OCI-LY7 (cell line): ENCODE measurements at regions not wholly inside any gene's neighbourhood (a gene's known extent, or its start where the extent isn't known, plus 50 kb on each side); places are given as distances from the start of the nearest gene placed in this dataset.

Experiments
- EZH2phosphoT487 ChIP-seq: fragments of 200-600 bp; sonication (generic); IDR thresholded peaks from 2 replicates; pipeline ENCODE4 v1.6.1; 2018; ENCODE audit warnings: low read depth, borderline replicate concordance, mild to moderate bottlenecking, mixed run types, antibody characterized with exemption, low read length, moderate library complexity, mixed read lengths
- TF ChIP-seq, protein P1 (sequence below): fragments of 200-600 bp; sonication (generic); conservative IDR thresholded peaks from 2 replicates; pipeline ENCODE4 v1.5.1; 2014; ENCODE audit warnings: mild to moderate bottlenecking, antibody characterized with exemption, low read length, moderate library complexity, mixed read lengths

DNA sequence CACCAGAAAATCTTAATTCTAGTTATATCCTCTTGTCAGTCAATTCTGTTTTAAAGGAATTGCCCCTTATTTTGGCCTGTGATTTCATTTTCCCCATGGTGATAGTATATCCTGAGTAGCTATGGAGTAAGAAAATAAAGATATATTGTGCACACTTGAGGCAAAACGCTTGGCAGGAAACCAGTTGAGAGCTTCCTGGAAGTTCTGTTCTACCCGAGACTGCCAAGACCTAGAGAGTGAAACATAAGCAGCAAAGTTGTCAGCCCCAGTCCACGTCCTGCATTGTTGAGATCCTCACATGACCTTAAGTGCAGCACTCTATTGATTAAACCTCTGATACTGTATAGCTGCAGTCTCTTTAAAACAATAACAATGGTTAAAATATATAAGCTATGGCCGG is 235.2 kb downstream of the CDC14C start:
- TF ChIP-seq, protein P1, sequence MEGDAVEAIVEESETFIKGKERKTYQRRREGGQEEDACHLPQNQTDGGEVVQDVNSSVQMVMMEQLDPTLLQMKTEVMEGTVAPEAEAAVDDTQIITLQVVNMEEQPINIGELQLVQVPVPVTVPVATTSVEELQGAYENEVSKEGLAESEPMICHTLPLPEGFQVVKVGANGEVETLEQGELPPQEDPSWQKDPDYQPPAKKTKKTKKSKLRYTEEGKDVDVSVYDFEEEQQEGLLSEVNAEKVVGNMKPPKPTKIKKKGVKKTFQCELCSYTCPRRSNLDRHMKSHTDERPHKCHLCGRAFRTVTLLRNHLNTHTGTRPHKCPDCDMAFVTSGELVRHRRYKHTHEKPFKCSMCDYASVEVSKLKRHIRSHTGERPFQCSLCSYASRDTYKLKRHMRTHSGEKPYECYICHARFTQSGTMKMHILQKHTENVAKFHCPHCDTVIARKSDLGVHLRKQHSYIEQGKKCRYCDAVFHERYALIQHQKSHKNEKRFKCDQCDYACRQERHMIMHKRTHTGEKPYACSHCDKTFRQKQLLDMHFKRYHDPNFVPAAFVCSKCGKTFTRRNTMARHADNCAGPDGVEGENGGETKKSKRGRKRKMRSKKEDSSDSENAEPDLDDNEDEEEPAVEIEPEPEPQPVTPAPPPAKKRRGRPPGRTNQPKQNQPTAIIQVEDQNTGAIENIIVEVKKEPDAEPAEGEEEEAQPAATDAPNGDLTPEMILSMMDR = no peak
- TF ChIP-seq EZH2phosphoT487 = no peak
